HCEC 1CT (cell line): ENCODE measurements at regions not wholly inside any gene's neighbourhood (a gene's known extent, or its start where the extent isn't known, plus 50 kb on each side); places are given as distances from the start of the nearest gene placed in this dataset.
"Not testable (repeated sequence)": the region's sequence is repeated elsewhere in the genome, so short reads cannot be mapped to it uniquely, and the experiment has no call there.

ENCODE experiments used
- DNase-seq: peaks from one replicate; pipeline ENCODE4 v3.0.0-alpha.2; 2017

GRCh38 chr5:166166071-166166470 is 2125.4 kb upstream of the WWC1 start:
- no peak for DNase-seq

DNA sequence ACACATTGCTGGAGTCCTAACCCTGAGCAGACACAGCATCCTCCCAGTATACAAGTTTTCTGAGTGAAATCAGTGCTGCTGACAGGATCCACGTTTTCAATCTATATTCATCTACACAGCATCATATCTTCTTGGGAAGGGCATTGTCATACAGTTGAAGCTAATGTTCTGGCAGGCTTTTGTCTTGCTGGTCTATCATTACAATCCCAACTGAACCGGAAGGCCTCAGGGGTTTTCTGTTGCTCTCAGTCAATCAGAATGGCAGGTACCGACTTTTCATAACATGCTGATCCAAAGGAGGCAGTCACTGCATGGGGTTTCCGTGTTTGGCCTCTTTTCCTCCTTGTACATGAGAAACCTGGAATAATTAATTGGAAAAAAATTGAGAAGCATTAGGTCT is 2118.8 kb upstream of the WWC1 start:
- DNase-seq, result no peak

GRCh38 chr5:166178411-166179080 is 2112.9 kb upstream of the WWC1 start:
- DNase-seq, result no peak

GRCh38 chr5:166185185-166185584 is 2106.3 kb upstream of the WWC1 start:
- no peak for DNase-seq

- DNase-seq, result no peak
These were observed 2102.7 kb upstream of the WWC1 start for GRCh38 chr5:166188501-166189325.

GRCh38 chr5:166192696-166193095 is 2098.7 kb upstream of the WWC1 start:
- no peak for DNase-seq

- no peak for DNase-seq
These were observed 2095.5 kb upstream of the WWC1 start for GRCh38 chr5:166195981-166196380.

DNA sequence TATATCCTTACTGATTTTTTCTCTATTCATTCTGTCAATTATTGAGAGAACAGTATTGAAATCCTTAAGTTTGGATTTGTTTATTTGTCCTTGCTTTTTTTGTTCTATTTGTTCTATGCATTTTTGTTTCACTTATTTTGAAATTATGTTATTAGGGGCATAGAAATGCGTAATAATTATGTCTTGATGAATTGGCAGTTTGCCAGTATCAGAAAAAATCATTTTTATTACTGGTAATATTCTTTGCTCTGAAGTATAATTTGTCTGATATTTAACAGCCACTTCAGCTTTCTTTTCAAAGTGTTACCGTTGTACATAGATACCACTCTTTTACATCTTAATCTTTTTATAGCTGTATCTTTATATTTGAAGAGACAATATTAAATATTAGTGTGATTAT is 2090.9 kb upstream of the WWC1 start:
- DNase-seq, result no peak

GRCh38 chr5:166211640-166212039 is 2079.8 kb upstream of the WWC1 start:
- DNase-seq, result no peak

- DNase-seq, result no peak
These were observed 2055.1 kb upstream of the WWC1 start for GRCh38 chr5:166236327-166236726.

DNA sequence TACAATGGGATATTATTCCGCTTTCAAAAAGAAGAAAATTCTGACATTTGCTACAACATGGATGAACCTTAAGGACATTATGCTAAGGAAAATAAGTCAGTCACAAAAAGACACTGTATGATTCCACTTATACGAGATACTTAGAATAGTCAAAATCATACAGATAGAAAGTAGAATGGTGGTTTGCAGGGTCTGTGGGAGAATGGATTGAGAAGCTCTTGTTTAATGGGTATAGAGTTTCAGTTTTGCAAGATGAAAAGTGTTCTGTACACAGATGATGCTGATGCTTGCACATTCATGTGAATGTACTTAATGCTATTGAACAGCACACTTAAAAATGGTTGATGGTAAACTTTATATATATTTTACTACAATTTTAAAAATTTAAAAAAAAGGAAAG is 2050.7 kb upstream of the WWC1 start:
- DNase-seq, result no peak

GRCh38 chr5:166245556-166245955 is 2045.9 kb upstream of the WWC1 start:
- no peak for DNase-seq

DNA sequence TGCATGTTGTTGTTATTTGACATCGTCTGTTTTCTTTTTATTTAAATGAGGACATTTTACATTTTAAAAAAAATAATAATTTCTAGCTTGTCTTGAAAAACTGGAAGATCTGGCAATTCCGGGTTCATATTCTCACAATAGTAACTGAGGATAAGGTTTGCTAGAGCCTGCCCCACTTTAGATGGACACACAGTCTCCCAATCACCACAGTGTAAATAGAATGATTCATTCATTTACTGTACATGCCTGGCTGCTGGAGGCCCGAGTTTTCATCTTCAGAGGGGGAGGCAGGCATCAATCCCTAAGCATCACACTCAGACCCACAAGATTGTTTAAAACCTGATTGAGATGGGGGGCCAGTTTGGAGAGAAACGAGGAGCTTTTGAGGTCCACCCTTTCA is 2039.7 kb upstream of the WWC1 start:
- no peak for DNase-seq

DNA sequence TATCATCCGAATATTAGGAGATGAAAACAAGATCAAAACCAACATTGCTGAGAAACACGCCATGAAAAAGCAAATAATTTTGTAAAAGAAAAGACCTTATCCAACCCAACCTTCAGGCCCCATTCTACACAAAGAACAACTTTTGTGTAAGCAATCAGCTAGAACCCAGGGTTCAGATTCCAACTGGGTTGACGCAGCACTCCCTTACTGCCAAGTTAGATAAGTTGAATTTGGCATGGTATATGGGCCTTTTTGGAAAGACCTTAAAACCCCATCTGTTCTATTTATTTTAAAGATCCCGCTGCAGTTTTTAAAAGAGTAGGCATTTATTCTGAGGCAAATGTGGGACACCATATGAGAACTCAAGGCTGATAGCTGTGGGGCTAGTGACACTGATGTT is 2033.8 kb upstream of the WWC1 start:
- no peak for DNase-seq

- DNase-seq, result no peak
These were observed 2029.0 kb upstream of the WWC1 start for GRCh38 chr5:166262395-166262794.

- DNase-seq, result no peak
These were observed 2023.5 kb upstream of the WWC1 start for GRCh38 chr5:166267907-166268306.

DNA sequence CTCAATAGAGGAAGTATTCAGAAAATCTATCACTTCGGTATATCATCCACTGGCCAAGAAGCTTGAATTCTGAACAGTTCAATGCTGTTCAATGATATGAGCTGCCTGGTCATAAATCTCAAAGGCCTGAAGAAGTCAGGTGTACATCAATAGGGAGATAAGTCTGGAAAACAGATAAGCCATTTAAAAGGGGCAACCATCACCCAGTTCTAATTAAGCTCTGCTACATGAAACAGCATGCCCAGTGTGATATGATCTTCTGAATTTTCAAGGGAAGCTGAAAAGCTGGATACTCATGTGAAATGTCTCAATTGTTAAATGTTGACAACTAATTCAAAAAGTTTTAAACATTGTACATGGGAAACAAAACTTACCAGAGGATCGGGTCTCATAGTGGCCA is 2020.7 kb upstream of the WWC1 start:
- no peak for DNase-seq

DNA sequence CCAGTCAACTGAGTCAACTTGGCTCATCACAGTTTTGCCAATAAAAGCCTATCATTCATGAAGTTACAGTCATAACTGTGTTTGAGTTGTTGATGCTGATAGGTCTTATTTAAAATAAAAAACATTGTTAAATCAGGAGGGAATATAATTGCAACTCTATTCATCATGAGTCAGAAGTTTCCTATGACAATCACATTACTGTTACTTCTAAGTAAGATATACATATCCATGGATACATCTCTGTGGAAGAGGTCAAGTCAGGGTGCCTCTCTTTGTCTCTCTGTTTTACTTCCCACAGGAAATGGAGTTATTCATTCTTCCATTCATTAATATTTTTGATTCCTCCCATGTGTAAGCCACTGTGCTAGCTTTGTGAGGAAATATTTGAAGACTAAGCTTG is 2015.4 kb upstream of the WWC1 start:
- no peak for DNase-seq

- DNase-seq, result no peak
These were observed 2011.6 kb upstream of the WWC1 start for GRCh38 chr5:166279828-166280227.

- DNase-seq, result no peak
These were observed 2010.0 kb upstream of the WWC1 start for GRCh38 chr5:166281433-166281832.

- DNase-seq, result no peak
These were observed 2008.5 kb upstream of the WWC1 start for GRCh38 chr5:166282939-166283338.

- no peak for DNase-seq
These were observed 2006.1 kb upstream of the WWC1 start for GRCh38 chr5:166285361-166285760.

DNA sequence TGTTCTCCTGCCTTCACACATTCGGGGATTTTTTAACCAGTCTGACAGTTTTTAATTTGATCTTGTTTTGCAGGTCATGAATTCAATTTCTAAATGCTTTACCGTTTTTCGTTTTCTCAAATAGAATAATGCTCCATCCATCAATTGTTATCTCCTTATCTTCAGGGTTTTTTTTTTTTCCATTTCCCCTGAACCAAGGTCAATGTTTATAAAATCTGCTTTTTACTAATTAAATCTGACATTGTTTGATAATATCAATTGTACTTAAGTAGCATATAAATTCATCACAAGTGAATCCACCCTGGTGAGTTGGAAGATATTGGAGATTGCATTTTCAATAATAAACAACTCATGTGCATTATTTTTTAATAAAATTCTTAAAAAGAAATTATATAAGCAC is 2004.6 kb upstream of the WWC1 start:
- no peak for DNase-seq

DNA sequence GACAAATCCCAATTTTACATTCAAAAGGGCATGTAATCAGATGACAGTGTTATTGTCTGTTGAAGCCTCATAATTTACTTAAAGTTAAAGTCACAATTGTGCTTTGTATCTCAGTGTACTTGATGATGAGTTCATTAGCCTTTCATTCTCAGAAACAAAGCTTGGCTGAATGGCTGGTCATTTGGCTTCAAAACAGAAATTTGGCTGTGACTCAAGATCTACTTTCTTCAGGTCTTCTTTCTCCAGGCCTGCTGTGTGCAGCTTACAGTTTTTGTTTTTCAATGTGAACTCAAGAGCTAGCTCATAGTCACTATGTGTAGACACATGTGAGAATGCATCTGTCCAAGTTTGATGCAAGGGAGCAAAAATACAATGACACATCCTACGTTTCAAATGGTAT is 2003.6 kb upstream of the WWC1 start:
- no peak for DNase-seq

DNA sequence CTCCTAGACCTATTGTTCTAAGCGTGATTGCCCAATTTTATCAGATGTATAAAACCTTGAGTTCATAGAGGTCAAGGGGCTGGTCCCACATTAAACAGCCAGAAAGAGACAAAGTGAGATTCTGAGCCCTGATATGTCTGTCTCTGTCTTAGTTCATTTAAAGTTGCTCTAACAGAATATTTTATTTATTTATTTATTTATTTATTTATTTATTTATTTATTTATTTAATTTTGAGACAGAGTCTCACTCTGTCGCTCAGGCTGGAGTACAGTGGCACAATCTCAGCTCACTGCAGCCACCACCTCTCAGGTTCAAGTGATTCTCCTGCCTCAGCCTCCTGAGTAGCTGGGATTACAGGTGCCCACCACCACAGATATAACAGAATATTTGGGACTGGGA is 1999.6 kb upstream of the WWC1 start:
- DNase-seq, result not testable (repeated sequence)
